HG02571 (cell line): ENCODE measurements at regions not wholly inside any gene's neighbourhood (a gene's known extent, or its start where the extent isn't known, plus 50 kb on each side); places are given as distances from the start of the nearest gene placed in this dataset.

Experiments used
- ATAC-seq: cut with Tn5 transposase; IDR thresholded peaks from one replicate; pipeline ENCODE4 v1.9.1; 2021; ENCODE audit warnings: mild to moderate bottlenecking, moderate library complexity; ENCODE audit not compliant: unreplicated experiment

GRCh38 chr2:19141234-19142004, 217.0 kb downstream of the OSR1 start:
- no peak for ATAC-seq

GRCh38 chr2:19140463-19141208, 217.8 kb downstream of the OSR1 start:
- ATAC-seq: no peak

DNA sequence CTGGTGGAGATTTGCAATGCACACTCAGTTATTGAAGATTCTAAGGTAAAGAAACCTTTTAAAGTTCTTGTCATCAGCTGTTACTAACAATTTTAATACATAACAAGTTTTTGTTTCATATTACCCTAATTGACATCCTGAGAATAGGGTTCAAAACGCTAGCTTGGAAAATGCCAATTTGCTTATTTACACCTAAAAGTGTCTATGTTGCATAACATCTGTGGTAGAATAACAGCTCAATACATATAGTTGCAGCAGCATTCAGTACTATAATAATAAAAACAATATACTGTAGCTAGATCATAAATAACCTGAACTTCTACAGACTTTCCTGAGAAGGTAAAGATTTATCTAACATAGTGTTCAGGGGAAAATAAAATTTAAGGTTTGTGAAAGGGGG, 219.0 kb downstream of the OSR1 start:
- no peak for ATAC-seq

- ATAC-seq: no peak
These were observed 220.1 kb downstream of the OSR1 start for GRCh38 chr2:19138264-19138825.

GRCh38 chr2:19137433-19137832, 221.0 kb downstream of the OSR1 start:
- ATAC-seq: no peak

GRCh38 chr2:19132967-19133366, 225.5 kb downstream of the OSR1 start:
- no peak for ATAC-seq

DNA sequence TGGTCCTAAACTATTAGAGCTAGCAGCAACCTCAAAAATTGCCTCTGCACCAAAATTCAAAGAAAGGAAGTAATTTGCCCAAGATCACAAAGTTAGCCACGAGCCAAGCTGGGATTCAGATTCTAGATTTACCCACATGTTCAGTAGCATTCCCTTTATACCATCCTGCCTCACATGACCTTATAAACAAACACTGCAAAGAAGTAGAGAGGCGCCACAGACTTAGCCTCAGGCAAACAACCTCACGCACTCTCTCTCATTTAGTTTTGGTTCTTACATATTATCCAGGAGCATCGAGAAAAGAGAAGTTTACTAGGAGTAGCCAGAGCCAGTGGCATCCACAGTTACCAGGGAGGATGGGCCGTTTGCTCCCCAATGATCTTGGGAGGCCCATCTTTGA, 226.6 kb downstream of the OSR1 start:
- ATAC-seq: no peak

GRCh38 chr2:19128148-19128547, 230.3 kb downstream of the OSR1 start:
- no peak for ATAC-seq

- no peak for ATAC-seq
These were observed 230.8 kb downstream of the OSR1 start for GRCh38 chr2:19127616-19128015.

GRCh38 chr2:19125901-19126680, 232.3 kb downstream of the OSR1 start:
- no peak for ATAC-seq

GRCh38 chr2:19124135-19124534, 234.3 kb downstream of the OSR1 start:
- ATAC-seq: no peak

- no peak for ATAC-seq
These were observed 234.9 kb downstream of the OSR1 start for GRCh38 chr2:19123556-19123955.

DNA sequence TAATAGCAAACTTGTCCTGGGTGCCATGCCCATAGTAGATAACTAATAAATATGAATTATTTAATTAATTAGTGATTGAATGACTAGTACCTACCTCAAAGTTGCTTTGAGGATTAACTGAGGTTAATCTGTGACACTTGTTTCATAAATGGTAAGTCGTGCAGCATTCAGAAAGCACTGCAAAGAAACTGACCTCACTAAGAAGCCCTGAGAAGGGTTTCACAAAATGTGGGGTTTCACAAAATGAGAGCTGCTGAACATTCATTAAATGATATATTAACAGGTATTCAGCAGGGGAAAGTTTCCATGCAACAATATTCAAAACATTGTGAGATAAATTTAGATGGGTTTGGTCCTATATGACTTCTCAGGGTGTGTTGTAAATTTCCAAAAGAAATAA, 236.2 kb downstream of the OSR1 start:
- ATAC-seq: no peak

DNA sequence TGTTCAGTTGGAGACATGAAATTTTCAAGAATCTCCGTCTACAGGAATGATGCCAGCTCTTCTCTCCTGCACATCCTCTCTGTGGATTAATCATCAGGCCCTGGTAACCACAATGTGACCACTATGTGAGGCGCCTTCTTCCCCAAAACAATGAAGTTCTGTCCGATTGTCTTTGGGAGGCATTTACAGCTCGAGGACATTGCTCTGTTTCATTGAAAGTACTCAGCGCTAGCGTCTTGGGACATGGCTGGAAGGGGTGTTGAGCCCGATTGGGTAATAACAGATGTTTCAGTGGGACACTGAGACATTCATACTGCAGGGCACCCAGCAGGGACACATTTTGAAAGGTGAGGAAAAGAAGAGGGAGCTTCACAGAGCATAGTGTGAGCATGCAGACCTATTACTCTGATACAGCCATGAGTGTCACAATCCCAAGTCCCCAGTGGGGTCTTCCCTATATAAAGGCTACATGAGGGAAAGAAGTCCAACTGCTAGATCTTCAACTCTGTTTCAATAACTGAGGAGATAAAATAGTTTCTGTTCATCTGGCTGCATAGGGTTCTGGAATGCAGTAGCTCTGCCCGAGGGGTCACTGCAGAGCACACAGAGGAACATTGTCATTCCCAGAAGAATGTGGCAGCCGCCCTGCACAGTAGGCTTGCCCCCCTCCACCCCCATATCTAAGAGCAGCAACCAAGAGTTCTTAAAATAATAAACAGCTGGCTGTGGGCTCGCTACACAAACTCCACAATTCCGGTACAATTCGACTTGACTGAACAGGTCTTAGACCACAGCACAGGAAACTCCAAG, 237.3 kb downstream of the OSR1 start:
- no peak for ATAC-seq

DNA sequence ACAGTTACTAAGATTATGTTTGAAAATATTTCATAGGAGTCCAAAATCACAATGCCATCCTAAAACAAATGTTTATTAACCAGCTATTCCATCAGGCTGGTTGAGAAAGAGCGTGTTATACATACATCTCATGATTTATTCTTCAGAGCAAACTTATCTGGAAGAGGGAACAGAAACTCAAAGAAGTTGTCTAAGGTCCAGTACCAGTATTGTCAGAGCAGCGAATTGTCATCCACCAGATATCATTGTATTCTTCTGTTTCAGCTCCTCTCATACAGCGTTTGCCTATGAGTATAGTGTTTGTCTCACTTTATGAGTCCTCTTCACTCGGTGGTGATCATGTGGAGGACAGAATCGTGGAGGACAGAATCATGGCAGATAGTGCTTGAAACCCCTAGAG, 238.2 kb downstream of the OSR1 start:
- ATAC-seq: no peak

DNA sequence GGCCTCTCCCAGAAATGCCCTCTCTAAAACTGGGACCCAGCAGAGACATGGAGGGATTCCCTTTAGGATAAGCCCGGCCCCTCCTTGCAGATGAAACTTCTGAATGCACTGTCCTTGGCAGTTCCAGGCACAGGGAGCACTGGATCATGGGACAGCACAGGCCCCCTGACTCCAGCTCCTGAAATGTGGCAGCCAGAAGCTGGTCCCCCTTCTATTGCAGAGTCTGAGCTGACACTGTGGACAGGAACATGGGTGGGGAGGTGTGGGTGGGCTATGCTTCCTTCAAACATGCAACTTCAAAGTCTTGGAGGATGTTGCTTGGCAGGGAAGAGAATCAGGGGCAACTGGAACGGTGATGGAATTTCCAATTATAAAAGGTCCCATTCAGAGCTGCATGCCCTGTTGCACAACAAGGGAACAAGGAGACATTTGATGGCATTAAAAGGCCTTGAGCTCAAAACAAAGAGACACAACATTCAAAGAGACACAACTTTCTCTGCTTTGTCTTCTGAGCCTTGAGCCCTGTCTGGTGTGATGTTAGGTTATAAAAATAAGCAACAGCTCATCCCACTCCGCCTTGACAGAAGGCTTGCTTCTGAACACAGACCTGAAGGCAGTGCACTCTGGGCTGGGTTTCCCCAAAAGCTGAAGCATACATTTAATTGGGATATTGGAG, 239.0 kb downstream of the OSR1 start:
- ATAC-seq: no peak

DNA sequence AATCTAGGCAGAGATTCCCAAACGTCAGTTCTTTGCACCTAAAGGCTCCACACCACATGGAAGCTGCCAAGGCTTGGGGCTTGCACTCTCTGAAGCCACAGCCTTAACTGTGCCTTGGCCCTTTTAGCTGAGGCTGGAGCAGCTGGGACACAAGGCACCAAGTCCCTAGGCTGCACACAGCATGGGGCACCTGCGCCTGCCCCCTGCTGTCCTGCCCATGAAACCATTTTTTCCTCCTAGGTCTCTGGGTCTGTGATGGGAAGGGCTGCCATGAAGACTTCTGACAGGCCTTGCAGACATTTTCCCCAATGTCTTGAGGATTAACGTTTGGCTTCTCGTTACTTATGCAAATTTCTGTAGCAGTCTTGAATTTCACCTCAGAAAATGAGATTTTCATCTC, 241.5 kb downstream of the OSR1 start:
- ATAC-seq: no peak

DNA sequence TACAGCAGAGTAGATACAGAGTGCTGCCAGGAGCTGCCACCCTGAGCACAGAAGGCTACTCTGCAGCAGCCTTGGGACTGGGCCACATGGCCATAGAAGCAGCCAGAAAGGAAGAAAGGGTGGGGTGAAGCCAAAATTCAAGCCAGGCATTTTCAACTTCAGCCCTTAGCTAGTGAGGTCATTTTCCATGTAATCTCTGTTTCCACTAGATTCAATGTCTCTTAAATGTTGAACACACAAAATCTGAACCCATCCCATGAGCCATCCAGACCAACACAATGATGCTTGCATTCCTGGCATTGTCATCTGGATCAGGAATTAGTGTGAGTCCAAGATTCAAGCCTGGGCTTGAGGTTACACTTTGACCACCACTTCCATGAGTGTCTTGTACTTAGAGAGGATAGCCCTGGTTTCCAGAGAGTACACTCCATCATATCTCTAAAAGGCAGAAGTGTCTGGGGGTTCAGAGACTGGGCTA, 243.6 kb downstream of the OSR1 start:
- ATAC-seq: no peak

DNA sequence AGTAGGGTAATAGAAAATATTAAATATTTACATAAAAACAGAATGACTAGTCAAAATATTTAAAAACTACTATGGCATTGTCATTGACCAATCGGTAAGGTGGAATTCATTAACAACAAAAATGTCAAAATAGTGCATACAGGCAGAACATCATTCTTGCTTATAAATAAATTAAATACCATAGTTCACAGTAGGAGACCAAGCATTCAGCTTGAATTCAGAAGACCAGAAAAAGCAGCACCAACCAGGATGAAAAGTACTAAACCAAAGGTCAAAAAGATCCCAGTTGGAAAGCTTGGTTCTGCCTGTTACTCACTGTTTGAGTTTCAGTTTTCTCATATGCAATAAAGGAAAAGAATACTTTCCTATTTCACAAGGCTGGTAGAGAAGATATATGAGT, 244.3 kb downstream of the OSR1 start:
- no peak for ATAC-seq

DNA sequence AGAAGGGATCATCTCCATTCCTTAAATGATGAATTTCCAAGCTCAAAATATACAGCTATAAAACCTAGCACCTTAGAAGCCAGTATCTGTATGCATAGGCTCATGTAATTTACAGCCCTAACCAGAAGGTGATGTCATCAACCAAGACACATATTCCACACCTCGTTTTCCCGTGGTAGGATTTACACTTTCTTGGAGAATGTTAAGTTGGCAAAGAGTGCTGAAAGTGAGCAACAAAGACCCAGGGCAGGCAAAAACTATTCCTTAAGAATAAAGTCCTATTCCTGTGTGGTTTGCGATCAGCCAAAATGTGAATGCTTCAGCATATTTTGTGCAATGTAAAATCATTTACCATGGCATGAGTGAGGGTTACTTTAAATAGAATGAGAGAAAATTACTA, 247.1 kb downstream of the OSR1 start:
- no peak for ATAC-seq
